ENCODE measurements at regions not wholly inside any gene's neighbourhood (a gene's known extent, or its start where the extent isn't known, plus 50 kb on each side); places are given as distances from the start of the nearest gene placed in this dataset.

- TF ChIP-seq RAD21 (IDR thresholded peaks at IDR 0.05; ENCODE audit: low read depth), result no peak
- no peak for TF ChIP-seq CREB1 (IDR thresholded peaks at IDR 0.05; ENCODE audit: low read depth)
- TF ChIP-seq TEAD4 (IDR thresholded peaks at IDR 0.05), result no peak
- TF ChIP-seq EGR1 (IDR thresholded peaks at IDR 0.05), result no peak
- no peak for TF ChIP-seq TAF1 (IDR thresholded peaks at IDR 0.05; ENCODE audit: low read depth)
- TF ChIP-seq FOXM1 (IDR thresholded peaks at IDR 0.05; ENCODE audit: borderline replicate concordance, low read depth), result no peak
- no peak for TF ChIP-seq USF1 (IDR thresholded peaks at IDR 0.05)
- TF ChIP-seq MAX (IDR thresholded peaks at IDR 0.05), result no peak
- no peak for TF ChIP-seq NFIC (IDR thresholded peaks at IDR 0.05)
- no peak for TF ChIP-seq TCF12 (IDR thresholded peaks at IDR 0.05; ENCODE audit: low read depth)
- TF ChIP-seq EP300 (IDR thresholded peaks at IDR 0.05; ENCODE audit: borderline replicate concordance), result no peak
- no peak for TF ChIP-seq YY1 (IDR thresholded peaks at IDR 0.05; ENCODE audit: low read depth)
- TF ChIP-seq REST (IDR thresholded peaks at IDR 0.05; ENCODE audit: low read depth), result no peak
- no peak for TF ChIP-seq ZBTB7A (IDR thresholded peaks at IDR 0.05; ENCODE audit: low read depth)
- TF ChIP-seq CEBPB (IDR thresholded peaks at IDR 0.05), result no peak
Measured at GRCh38 chr20:55159230-55159629, 683.8 kb downstream of the DOK5 start.

GRCh38 chr20:55158446-55158845, 683.1 kb downstream of the DOK5 start:
- TF ChIP-seq EP300 (IDR thresholded peaks at IDR 0.05; ENCODE audit: borderline replicate concordance) (no peak), ZBTB7A (IDR thresholded peaks at IDR 0.05; ENCODE audit: low read depth) (no peak), YY1 (IDR thresholded peaks at IDR 0.05; ENCODE audit: low read depth) (no peak), EGR1 (IDR thresholded peaks at IDR 0.05) (no peak), MAX (IDR thresholded peaks at IDR 0.05) (no peak), FOXM1 (IDR thresholded peaks at IDR 0.05; ENCODE audit: borderline replicate concordance, low read depth) (no peak), TCF12 (IDR thresholded peaks at IDR 0.05; ENCODE audit: low read depth) (no peak), USF1 (IDR thresholded peaks at IDR 0.05) (no peak), CREB1 (IDR thresholded peaks at IDR 0.05; ENCODE audit: low read depth) (no peak), CEBPB (IDR thresholded peaks at IDR 0.05) (no peak), RAD21 (IDR thresholded peaks at IDR 0.05; ENCODE audit: low read depth) (no peak), TAF1 (IDR thresholded peaks at IDR 0.05; ENCODE audit: low read depth) (no peak), REST (IDR thresholded peaks at IDR 0.05; ENCODE audit: low read depth) (no peak), TEAD4 (IDR thresholded peaks at IDR 0.05) (no peak), NFIC (IDR thresholded peaks at IDR 0.05) (no peak)

- TF ChIP-seq USF1 (IDR thresholded peaks at IDR 0.05) (no peak), RAD21 (IDR thresholded peaks at IDR 0.05; ENCODE audit: low read depth) (no peak), CREB1 (IDR thresholded peaks at IDR 0.05; ENCODE audit: low read depth) (no peak), NFIC (IDR thresholded peaks at IDR 0.05) (no peak), EGR1 (IDR thresholded peaks at IDR 0.05) (no peak), EP300 (IDR thresholded peaks at IDR 0.05; ENCODE audit: borderline replicate concordance) (no peak), TEAD4 (IDR thresholded peaks at IDR 0.05) (no peak), TCF12 (IDR thresholded peaks at IDR 0.05; ENCODE audit: low read depth) (no peak), TAF1 (IDR thresholded peaks at IDR 0.05; ENCODE audit: low read depth) (no peak), ZBTB7A (IDR thresholded peaks at IDR 0.05; ENCODE audit: low read depth) (no peak), YY1 (IDR thresholded peaks at IDR 0.05; ENCODE audit: low read depth) (no peak), REST (IDR thresholded peaks at IDR 0.05; ENCODE audit: low read depth) (no peak), FOXM1 (IDR thresholded peaks at IDR 0.05; ENCODE audit: borderline replicate concordance, low read depth) (no peak), CEBPB (IDR thresholded peaks at IDR 0.05) (no peak), MAX (IDR thresholded peaks at IDR 0.05) (no peak)
Measured at GRCh38 chr20:55155360-55155759, 680.0 kb downstream of the DOK5 start.
